Ascending aorta (tissue), 2 donors: ENCODE measurements at regions not wholly inside any gene's neighbourhood (a gene's known extent, or its start where the extent isn't known, plus 50 kb on each side); places are given as distances from the start of the nearest gene placed in this dataset.
A peak's percentile ranks its signal among the peaks of the same experiment; 100 is the strongest.

Experiments
- DNase-seq, 2 donors: peaks; one replicate each; pipeline ENCODE4 v3.0.0-alpha.2; 2019; ENCODE audit warnings: low spot score in 2 of 2
- H3K27ac ChIP-seq, 2 donors: fragments of 200-600 bp; sonication (generic); one replicate each; pipeline ENCODE4 v1.5.1; 2016 to 2017; ENCODE audit warnings: mild to moderate bottlenecking in 1 of 2
- H3K27me3 ChIP-seq: fragments of 200-600 bp; sonication (generic); one replicate; pipeline ENCODE4 v1.5.1; 2017
- H3K36me3 ChIP-seq, 2 donors: fragments of 200-600 bp; sonication (generic); one replicate each; pipeline ENCODE4 v1.5.1; 2016
- H3K4me1 ChIP-seq, 2 donors: fragments of 200-600 bp; sonication (generic); one replicate each; pipeline ENCODE4 v1.5.1; 2016 to 2017; ENCODE audit warnings: mild to moderate bottlenecking in 1 of 2
- H3K4me3 ChIP-seq, 2 donors: fragments of 200-600 bp; sonication (generic); one replicate each; pipeline ENCODE4 v1.5.1; 2016 to 2017; ENCODE audit warnings: mild to moderate bottlenecking in 1 of 2
- H3K9me3 ChIP-seq, 2 donors: fragments of 200-600 bp; sonication (generic); one replicate each; pipeline ENCODE4 v1.5.1; 2016
- CTCF ChIP-seq, 3 experiments: fragments of 200-600 bp in 2 of 3; fragments of 450-650 bp in 1 of 3; sonication (generic) in 2 of 3; IDR thresholded peaks; one replicate each; pipeline ENCODE4 v1.5.1; 2016 to 2019; ENCODE audit warnings: antibody characterized with exemption in 3 of 3, mild to moderate bottlenecking in 1 of 3, moderate library complexity in 1 of 3
- intact Hi-C: fragments of 100-400 bp; cut with DNase I; formaldehyde crosslinking; loops from one replicate; pipeline ENCODE4 v1.15.1; 2023

DNA sequence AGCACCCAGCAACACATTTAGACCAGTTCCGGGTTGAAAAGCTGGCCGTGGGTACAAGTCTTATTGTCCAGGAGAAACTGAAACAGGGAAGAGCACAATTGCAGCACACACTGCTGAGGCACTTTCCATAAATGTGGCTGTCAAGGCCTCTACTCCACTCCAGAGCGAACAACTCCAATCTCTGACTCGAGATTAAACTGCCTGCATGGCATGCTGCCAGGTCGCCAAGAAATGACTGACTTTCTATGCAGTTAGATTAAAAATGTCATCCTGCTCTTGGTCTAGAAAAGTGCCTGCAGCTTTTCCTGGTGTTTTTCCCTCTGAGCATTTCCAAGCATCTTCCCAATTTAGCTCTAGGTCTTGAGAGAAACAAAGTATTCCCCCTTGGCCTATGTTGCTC, 260.6 kb upstream of the EMCN start:
- no peak overlapping the region for H3K4me3 ChIP-seq
- no peak overlapping the region for H3K27ac ChIP-seq
- DNase-seq: no peak
- H3K9me3 ChIP-seq: peaks cover 0 to 11% of the 10 kb centered on the region in 2 donors
- TF ChIP-seq CTCF (IDR thresholded peaks at IDR 0.05): no peak
- H3K36me3 ChIP-seq: no peaks in the 10 kb centered on the region
- intact Hi-C loops: no loop called here
- no peaks in the 10 kb centered on the region for H3K27me3 ChIP-seq
- H3K4me1 ChIP-seq: no peaks in the 10 kb centered on the region

DNA sequence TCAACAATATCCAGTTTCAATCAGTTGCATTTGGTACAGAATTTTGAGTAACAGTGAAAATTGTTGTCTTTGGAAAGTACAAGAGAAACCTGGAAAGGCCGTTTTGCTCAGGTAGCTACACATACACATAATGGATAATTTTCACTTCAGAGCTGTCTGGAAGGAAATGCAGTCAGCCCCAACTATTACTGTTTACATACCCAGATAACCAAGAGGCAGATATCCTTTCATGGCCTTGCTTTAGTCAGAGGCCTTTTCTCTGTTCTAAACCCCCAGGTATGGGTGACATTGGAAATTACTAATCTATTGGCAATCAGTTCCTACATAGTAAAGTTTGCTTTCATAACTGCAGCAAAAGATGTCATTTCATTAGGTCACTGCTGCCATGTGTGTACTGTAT, 244.9 kb upstream of the EMCN start:
- no peak overlapping the region for H3K4me3 ChIP-seq
- no peak for DNase-seq
- H3K27me3 ChIP-seq: no peaks in the 10 kb centered on the region
- H3K9me3 ChIP-seq: no peaks in the 10 kb centered on the region
- no peaks in the 10 kb centered on the region for H3K36me3 ChIP-seq
- intact Hi-C loops: no loop called here
- no peaks in the 10 kb centered on the region for H3K4me1 ChIP-seq
- no peak for TF ChIP-seq CTCF (IDR thresholded peaks at IDR 0.05)
- no peak overlapping the region for H3K27ac ChIP-seq

GRCh38 chr4:100754751-100755150, 236.9 kb upstream of the EMCN start:
- Histone ChIP-seq H3K4me3 (no peak overlapping the region), H3K27me3 (no peaks in the 10 kb centered on the region), H3K27ac (no peak overlapping the region), H3K9me3 (peaks cover 0 to 4% of the 10 kb centered on the region in 2 donors), H3K36me3 (no peaks in the 10 kb centered on the region), H3K4me1 (no peaks in the 10 kb centered on the region)
- TF ChIP-seq CTCF (IDR thresholded peaks at IDR 0.05): no peak
- DNase-seq: no peak
- intact Hi-C loops: no loop called here

DNA sequence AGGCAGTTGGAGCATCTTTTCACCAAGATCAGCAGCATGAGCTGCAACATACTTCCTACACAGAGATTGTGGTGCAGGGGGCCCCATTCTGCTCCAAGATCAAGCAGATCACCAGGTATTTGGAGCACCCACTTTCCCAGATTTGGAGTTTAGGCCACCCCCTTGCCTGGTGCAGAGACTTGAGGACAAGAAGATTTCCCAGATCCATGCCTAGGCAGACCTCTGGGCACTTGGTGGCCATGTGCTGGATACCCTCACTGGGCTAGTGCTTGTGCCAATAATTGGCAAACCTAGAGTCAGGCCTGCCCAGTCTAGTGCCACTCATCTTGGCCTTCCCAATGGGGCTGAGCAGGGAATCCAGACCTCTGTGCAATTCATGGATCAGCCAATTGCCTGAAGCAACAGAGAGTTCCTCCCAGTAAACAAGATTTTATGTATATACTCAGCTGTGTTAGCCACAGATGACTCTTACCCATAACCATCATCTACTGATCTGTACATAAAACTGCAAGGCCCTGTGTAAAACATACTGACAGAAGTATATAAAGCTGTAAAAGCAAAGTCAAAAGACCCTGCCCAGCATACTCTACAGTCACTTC, 228.4 kb upstream of the EMCN start:
- Histone ChIP-seq H3K27me3 (no peaks in the 10 kb centered on the region), H3K4me1 (no peaks in the 10 kb centered on the region), H3K27ac (no peak overlapping the region), H3K4me3 (no peak overlapping the region), H3K36me3 (no peaks in the 10 kb centered on the region), H3K9me3 (no peaks in the 10 kb centered on the region)
- intact Hi-C loops: no loop called here
- no peak for TF ChIP-seq CTCF (IDR thresholded peaks at IDR 0.05)
- no peak for DNase-seq

DNA sequence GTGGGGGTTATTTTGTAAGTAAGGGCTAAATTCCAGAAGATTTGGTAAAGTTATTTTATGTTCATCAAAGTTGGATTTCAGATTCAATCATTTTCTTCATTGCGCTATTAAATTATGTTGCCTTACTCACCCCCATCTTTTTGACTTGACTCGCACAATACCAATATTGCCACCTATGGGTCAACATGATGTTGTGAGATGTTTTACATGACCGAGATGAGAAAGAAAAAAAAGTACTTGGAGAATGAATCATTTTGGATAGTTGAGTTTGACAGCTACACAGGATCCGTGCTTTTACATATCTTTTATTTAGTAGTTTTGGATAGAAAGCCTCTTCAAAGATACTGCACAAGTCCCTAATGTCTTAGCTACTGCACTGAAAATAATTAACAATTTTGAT, 224.2 kb upstream of the EMCN start:
- no peak for DNase-seq
- peak in 1 of 3 experiments; percentile 19 for TF ChIP-seq CTCF (IDR thresholded peaks at IDR 0.05)
- H3K36me3 ChIP-seq: no peaks in the 10 kb centered on the region
- intact Hi-C loops: loop anchor here (5.0 kb wide), 1 partner anchor 650 kb away; no protein-coding TSS in a partner anchor
- no peaks in the 10 kb centered on the region for H3K9me3 ChIP-seq
- H3K27me3 ChIP-seq: no peaks in the 10 kb centered on the region
- no peak overlapping the region for H3K27ac ChIP-seq
- no peaks in the 10 kb centered on the region for H3K4me1 ChIP-seq
- H3K4me3 ChIP-seq: no peak overlapping the region

DNA sequence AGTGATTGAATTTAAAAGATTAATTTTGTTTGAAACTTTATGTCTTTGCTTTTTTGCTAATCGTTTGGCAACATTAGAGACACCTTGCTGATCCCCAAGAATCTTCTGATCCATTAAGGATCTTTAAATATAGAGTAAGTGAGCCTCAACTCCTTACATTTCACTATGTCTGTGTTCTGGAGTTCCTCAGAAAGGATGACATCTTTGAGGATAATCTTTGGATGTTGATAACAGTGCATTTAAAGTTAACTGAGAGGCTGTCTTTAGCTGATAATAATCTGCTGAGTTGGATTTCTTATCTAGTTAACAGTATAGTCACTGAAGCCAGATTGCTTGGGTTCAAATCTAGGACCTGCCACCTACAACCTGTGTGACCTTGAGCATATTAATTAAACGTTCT, 221.6 kb upstream of the EMCN start:
- no peaks in the 10 kb centered on the region for H3K4me1 ChIP-seq
- no peak for DNase-seq
- no peak overlapping the region for H3K27ac ChIP-seq
- TF ChIP-seq CTCF (IDR thresholded peaks at IDR 0.05): no peak
- intact Hi-C loops: no loop called here
- H3K4me3 ChIP-seq: no peak overlapping the region
- no peaks in the 10 kb centered on the region for H3K27me3 ChIP-seq
- H3K36me3 ChIP-seq: no peaks in the 10 kb centered on the region
- no peaks in the 10 kb centered on the region for H3K9me3 ChIP-seq
